K562 (cell line): ENCODE measurements at regions not wholly inside any gene's neighbourhood (a gene's known extent, or its start where the extent isn't known, plus 50 kb on each side); places are given as distances from the start of the nearest gene placed in this dataset.

Experiments used
- ATAC-seq: fragments of 200-7000 bp; cut with Tn5 transposase; 3 replicates; pipeline ENCODE4 v1.9.1; 2020; ENCODE audit warnings: moderate library complexity
- BruUV-seq: library from RNA; stranded (reverse); fragments of 400-500 nt; replicated peaks from 2 replicates; lab custom pipeline; 2021; lab: Mats Ljungman, UMichigan
- CTCF ChIA-PET: fragments of 300-600 bp; formaldehyde crosslinking; extraction: SDS; loops from one replicate; lab custom pipeline; 2021; ENCODE audit warnings: low intra/inter-chr PET ratio; lab: Yijun Ruan, JAX
- POLR2A ChIA-PET: fragments of 300-600, 350-650 bp; sonication (Branson Sonifier 250); formaldehyde crosslinking; extraction: SDS; loops from one replicate; lab custom pipeline; 2021; ENCODE audit warnings: antibody characterized with exemption, inconsistent platforms; lab: Yijun Ruan, JAX
- DNase-seq, 4 experiments: peaks; one replicate each; pipeline versions ENCODE4 v3.0.0 to v3.0.0-alpha.2; 2011 to 2018; ENCODE audit warnings: low spot score in 3 of 4, mixed read lengths in 3 of 4; ENCODE audit errors: extremely low read depth in 1 of 4
- FAIRE-seq: peaks from 2 replicates; lab custom pipeline; 2011; peaks lifted over from hg19 to GRCh38; lab: Jason Lieb, UNC
- H2AFZ ChIP-seq: 2 replicates; pipeline ENCODE4 v1.6.0; 2011; ENCODE audit warnings: low read depth, low read length, control low read depth, inconsistent platforms
- H3K27ac ChIP-seq: fragments of 200-600 bp; 3 replicates; pipeline ENCODE4 v1.8.0; 2011; ENCODE audit warnings: low read depth, mild to moderate bottlenecking, control low read depth, inconsistent platforms, low read length, moderate library complexity, mixed read lengths; ENCODE audit errors: extremely low read depth
- H3K27me3 ChIP-seq, 2 experiments: fragments of 300-600 bp in 1 of 2; 2 replicates in 1 of 2; 3 replicates in 1 of 2; pipeline versions ENCODE4 v1.6.0 to v1.8.0; 2011; ENCODE audit warnings: inconsistent platforms in 2 of 2, low read length in 2 of 2, mild to moderate bottlenecking in 1 of 2, mixed read lengths in 1 of 2, moderate library complexity in 1 of 2; ENCODE audit not compliant: control insufficient read depth in 2 of 2, insufficient read depth in 2 of 2
- H3K36me3 ChIP-seq: fragments of 300-600 bp; 3 replicates; pipeline ENCODE4 v1.8.0; 2011; ENCODE audit warnings: mild to moderate bottlenecking, low read length, inconsistent platforms; ENCODE audit not compliant: control insufficient read depth, insufficient read depth
- H3K4me1 ChIP-seq, 2 experiments: fragments of 200-600 bp in 1 of 2; replicated peaks in 1 of 2; 2 replicates in 1 of 2; 3 replicates in 1 of 2; pipeline versions ENCODE4 v1.5.1 to v1.8.0; 2011; ENCODE audit warnings: inconsistent platforms in 2 of 2, low read length in 2 of 2, mild to moderate bottlenecking in 1 of 2, mixed read lengths in 1 of 2, moderate library complexity in 1 of 2; ENCODE audit not compliant: control insufficient read depth in 2 of 2, insufficient read depth in 2 of 2
- H3K4me2 ChIP-seq: 2 replicates; pipeline ENCODE4 v1.6.1; 2011; ENCODE audit warnings: low read length, control low read depth, inconsistent platforms, mixed read lengths; ENCODE audit not compliant: insufficient read depth
- H3K4me3 ChIP-seq: fragments of 200-600 bp; sonication (generic), shearing (Covaris generic); 2 replicates; pipeline ENCODE4 v1.5.1; 2016; ENCODE audit warnings: control low read depth, inconsistent platforms
- H3K79me2 ChIP-seq: fragments of 200-600 bp; 3 replicates; pipeline ENCODE4 v1.8.0; 2011; ENCODE audit warnings: low read length, inconsistent platforms; ENCODE audit not compliant: control insufficient read depth, insufficient read depth
- H3K9ac ChIP-seq, 2 experiments: 2 replicates each; pipeline versions ENCODE4 v1.6.0 to v1.6.1; 2011; ENCODE audit warnings: low read depth in 2 of 2, low read length in 2 of 2, control low read depth in 1 of 2, inconsistent platforms in 1 of 2, mild to moderate bottlenecking in 1 of 2, mixed read lengths in 1 of 2; ENCODE audit not compliant: insufficient read depth in 1 of 2
- H3K9me1 ChIP-seq: one replicate; pipeline ENCODE4 v1.6.0; 2011; ENCODE audit warnings: inconsistent platforms, mild to moderate bottlenecking, low read length, moderate library complexity; ENCODE audit not compliant: control insufficient read depth, insufficient read depth
- H3K9me3 ChIP-seq: replicated peaks from 2 replicates; pipeline ENCODE4 v1.5.1; 2011; ENCODE audit warnings: low read depth, low read length, inconsistent platforms; ENCODE audit not compliant: control insufficient read depth, insufficient read depth
- H4K20me1 ChIP-seq: replicated peaks from 2 replicates; pipeline ENCODE4 v1.6.1; 2011; ENCODE audit warnings: low read length, inconsistent platforms, mixed read lengths; ENCODE audit not compliant: control insufficient read depth, insufficient read depth
- ATF1 ChIP-seq, 2 experiments: fragments of 450-650 bp in 1 of 2; IDR thresholded peaks; 2 replicates each; pipeline ENCODE4 v1.6.1; 2016; ENCODE audit warnings: missing compliant biosample characterization in 1 of 2, missing genetic modification characterization in 1 of 2
- ELF1 ChIP-seq: fragments of 200-800 bp; sonication (Bioruptor generic); IDR thresholded peaks from 2 replicates; pipeline ENCODE4 v1.6.1; 2016; ENCODE audit warnings: missing genetic modification characterization, missing compliant biosample characterization
- HDAC8 ChIP-seq: fragments of 450-650 bp; IDR thresholded peaks from 2 replicates; pipeline ENCODE4 v1.6.1; 2016; ENCODE audit warnings: mild to moderate bottlenecking, missing genetic modification characterization, moderate library complexity, missing compliant biosample characterization
- MNT ChIP-seq, 2 experiments: fragments of 450-650 bp; conservative IDR thresholded peaks; 2 replicates each; pipeline ENCODE4 v1.6.1; 2017; ENCODE audit warnings: mild to moderate bottlenecking in 2 of 2, moderate library complexity in 2 of 2
- NR2C2 ChIP-seq, 2 experiments: fragments of 200-800 bp in 1 of 2; sonication (Bioruptor generic) in 1 of 2; sonication (generic) in 1 of 2; formaldehyde crosslinking in 1 of 2; IDR thresholded peaks; 2 replicates each; pipeline versions ENCODE4 v1.6.1 to v1.8.0; 2016 to 2022; ENCODE audit warnings: mild to moderate bottlenecking in 1 of 2, missing compliant biosample characterization in 1 of 2, missing genetic modification characterization in 1 of 2, missing genetic modification reagents in 1 of 2
- RFX1 ChIP-seq: fragments of 450-650 bp; IDR thresholded peaks from 2 replicates; pipeline ENCODE4 v1.6.1; 2016; ENCODE audit warnings: mild to moderate bottlenecking, moderate library complexity
- ZNF175 ChIP-seq: fragments of 200-800 bp; sonication (Bioruptor generic); IDR thresholded peaks from 2 replicates; pipeline ENCODE4 v1.6.1; 2016; ENCODE audit warnings: low read depth, mild to moderate bottlenecking, missing genetic modification characterization, missing compliant biosample characterization
- ZNF212 ChIP-seq: fragments of 450-650 bp; formaldehyde crosslinking; IDR thresholded peaks from 2 replicates; pipeline ENCODE4 v1.4.0; 2020; ENCODE audit warnings: mild to moderate bottlenecking
- ZNF311 ChIP-seq: fragments of 250-450 bp; sonication (Bioruptor Pico); IDR thresholded peaks from 2 replicates; pipeline ENCODE4 v1.4.0; 2020; ENCODE audit warnings: mild to moderate bottlenecking, moderate library complexity
- WGBS: fragments of 100-300 bp; shearing (Covaris generic); methylation state at CpG from one replicate; pipeline ENCODE4 v1.1.6; 2016; ENCODE audit warnings: low coverage, mixed read lengths; ENCODE audit not compliant: insufficient coverage; ENCODE audit errors: missing lambda C conversion rate; 5-methylcytosine and 5-hydroxymethylcytosine counted together
- in situ Hi-C: fragments of 300-500 bp; cut with MboI; formaldehyde crosslinking; loops from 4 replicates; pipeline ENCODE4 v1.15.0; 2018; ENCODE audit warnings: inconsistent platforms, mixed read lengths
- intact Hi-C: fragments of 100-400 bp; cut with micrococcal nuclease; formaldehyde crosslinking; loops from 2 replicates; pipeline ENCODE4 v1.14.2; 2022

DNA sequence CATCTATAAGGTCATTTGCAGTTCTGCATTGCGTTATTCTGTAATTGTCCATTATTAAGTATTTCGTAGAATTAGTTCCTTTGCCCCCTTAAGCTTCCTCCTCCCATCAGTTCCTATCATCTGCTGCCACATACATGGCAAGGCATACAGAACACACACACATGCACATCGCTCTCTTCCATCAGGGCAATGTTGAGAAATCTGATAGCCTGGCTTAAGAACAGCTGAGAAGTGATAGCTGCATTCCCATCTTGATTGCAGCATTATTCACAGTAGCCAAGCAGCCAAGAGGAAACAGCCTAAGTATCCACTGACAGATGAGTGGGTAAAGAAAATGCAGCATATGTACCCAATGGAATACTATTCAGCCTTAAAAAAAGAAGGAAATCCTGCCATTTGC, 186.8 kb upstream of the CADM1 start:
- Histone ChIP-seq H3K36me3 (no peaks in the 10 kb centered on the region), H3K4me1 (no peaks in the 10 kb centered on the region), H3K9me3 (no peaks in the 10 kb centered on the region), H3K27ac (no peak overlapping the region), H3K79me2 (no peaks in the 10 kb centered on the region), H3K4me3 (no peak overlapping the region), H4K20me1 (no peaks in the 10 kb centered on the region), H3K4me2 (no peak overlapping the region), H3K9me1 (no peaks in the 10 kb centered on the region), H3K9ac (no peak overlapping the region), H2AFZ (no peak overlapping the region), H3K27me3 (no peaks in the 10 kb centered on the region)
- in situ Hi-C loops, result no loop called here
- TF ChIP-seq ZNF311 (CRISPR knock-in tag) (no peak), ZNF212 (CRISPR knock-in tag) (no peak), NR2C2 (CRISPR knock-in tag; IDR thresholded peaks at IDR 0.05) (no peak), NR2C2 (tag; IDR thresholded peaks at IDR 0.05) (no peak), RFX1 (no peak), ATF1 (CRISPR knock-in tag; IDR thresholded peaks at IDR 0.05) (no peak), ATF1 (tag; IDR thresholded peaks at IDR 0.05) (no peak), MNT (conservative IDR thresholded peaks at IDR 0.05) (no peak), ZNF175 (CRISPR knock-in tag) (no peak), ELF1 (tag) (no peak), HDAC8 (tag) (no peak)
- FAIRE-seq (no peak), DNase-seq (no peak), ATAC-seq (no peak)
- intact Hi-C loops, result no loop called here
- 0% methylated on average over 3 of the region's 3 CpGs for WGBS
- BruUV-seq, result no TSS peak
- POLR2A ChIA-PET, result no interaction called here
- CTCF ChIA-PET, result no interaction called here
